ENCODE measurements at regions not wholly inside any gene's neighbourhood (a gene's known extent, or its start where the extent isn't known, plus 50 kb on each side); places are given as distances from the start of the nearest gene placed in this dataset.

DNA sequence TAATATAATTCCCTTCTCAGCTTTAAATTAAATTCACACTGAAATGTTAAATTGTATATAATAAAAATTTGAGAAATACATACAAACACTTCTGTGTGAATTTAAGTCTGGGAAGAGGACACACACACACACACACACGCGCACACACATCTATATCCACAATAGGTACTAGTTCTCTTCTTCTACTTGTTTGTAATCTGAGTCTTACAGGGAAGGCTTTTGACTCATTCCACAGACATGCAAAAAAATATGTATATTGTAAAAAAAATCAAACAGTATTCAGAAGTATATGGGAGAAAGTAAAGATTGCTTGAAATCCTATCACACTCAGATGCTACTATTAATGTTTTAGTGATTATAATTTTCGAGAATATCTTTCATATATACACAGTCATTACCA is 276.2 kb downstream of the MDFIC start:
- TF ChIP-seq, protein P1, sequence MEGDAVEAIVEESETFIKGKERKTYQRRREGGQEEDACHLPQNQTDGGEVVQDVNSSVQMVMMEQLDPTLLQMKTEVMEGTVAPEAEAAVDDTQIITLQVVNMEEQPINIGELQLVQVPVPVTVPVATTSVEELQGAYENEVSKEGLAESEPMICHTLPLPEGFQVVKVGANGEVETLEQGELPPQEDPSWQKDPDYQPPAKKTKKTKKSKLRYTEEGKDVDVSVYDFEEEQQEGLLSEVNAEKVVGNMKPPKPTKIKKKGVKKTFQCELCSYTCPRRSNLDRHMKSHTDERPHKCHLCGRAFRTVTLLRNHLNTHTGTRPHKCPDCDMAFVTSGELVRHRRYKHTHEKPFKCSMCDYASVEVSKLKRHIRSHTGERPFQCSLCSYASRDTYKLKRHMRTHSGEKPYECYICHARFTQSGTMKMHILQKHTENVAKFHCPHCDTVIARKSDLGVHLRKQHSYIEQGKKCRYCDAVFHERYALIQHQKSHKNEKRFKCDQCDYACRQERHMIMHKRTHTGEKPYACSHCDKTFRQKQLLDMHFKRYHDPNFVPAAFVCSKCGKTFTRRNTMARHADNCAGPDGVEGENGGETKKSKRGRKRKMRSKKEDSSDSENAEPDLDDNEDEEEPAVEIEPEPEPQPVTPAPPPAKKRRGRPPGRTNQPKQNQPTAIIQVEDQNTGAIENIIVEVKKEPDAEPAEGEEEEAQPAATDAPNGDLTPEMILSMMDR (conservative IDR thresholded peaks at IDR 0.05; ENCODE audit: low read depth, low read length), result no peak
- TF ChIP-seq EZH2 (IDR thresholded peaks at IDR 0.05; ENCODE audit: borderline replicate concordance, low read depth, low read length, poor library complexity, severe bottlenecking), result no peak

Measured in A673 (cell line).